Loucy (cell line): ENCODE measurements at regions not wholly inside any gene's neighbourhood (a gene's known extent, or its start where the extent isn't known, plus 50 kb on each side); places are given as distances from the start of the nearest gene placed in this dataset.

ENCODE experiments used
- H2AFZ ChIP-seq: fragments of 200-600 bp; sonication (generic); 2 replicates; pipeline ENCODE4 v1.6.0; 2016; ENCODE audit warnings: antibody characterized with exemption, mild to moderate bottlenecking, low read length, moderate library complexity
- H3F3A ChIP-seq: fragments of 200-600 bp; 2 replicates; pipeline ENCODE4 v1.6.0; 2016; ENCODE audit warnings: antibody characterized with exemption, low read depth, mild to moderate bottlenecking
- H3K27me3 ChIP-seq: fragments of 200-600 bp; sonication (generic); 2 replicates; pipeline ENCODE4 v1.6.1; 2014; ENCODE audit warnings: low read length, mild to moderate bottlenecking; ENCODE audit not compliant: insufficient read depth, poor library complexity, severe bottlenecking
- H3K36me3 ChIP-seq: fragments of 200-600 bp; sonication (generic); 2 replicates; pipeline ENCODE4 v1.6.1; 2016; ENCODE audit warnings: low read length; ENCODE audit not compliant: insufficient read depth
- H3K4me1 ChIP-seq: fragments of 200-600 bp; sonication (generic); 2 replicates; pipeline ENCODE4 v1.5.1; 2014; ENCODE audit warnings: low read length, mild to moderate bottlenecking; ENCODE audit not compliant: insufficient read depth, poor library complexity, severe bottlenecking
- H3K4me2 ChIP-seq: fragments of 200-600 bp; sonication (generic); 2 replicates; pipeline ENCODE4 v1.6.0; 2014; ENCODE audit warnings: antibody characterized with exemption, low read length, low read depth, mild to moderate bottlenecking; ENCODE audit not compliant: poor library complexity, severe bottlenecking
- H3K4me3 ChIP-seq: fragments of 200-600 bp; sonication (generic); 2 replicates; pipeline ENCODE4 v1.5.1; 2014; ENCODE audit warnings: low read length, mild to moderate bottlenecking, mixed read lengths; ENCODE audit not compliant: poor library complexity, severe bottlenecking
- H3K79me2 ChIP-seq: fragments of 200-600 bp; sonication (generic); 2 replicates; pipeline ENCODE4 v1.6.1; 2014; ENCODE audit warnings: low read length; ENCODE audit not compliant: insufficient read depth
- H3K9ac ChIP-seq: fragments of 200-600 bp; sonication (generic); 2 replicates; pipeline ENCODE4 v1.6.0; 2014; ENCODE audit warnings: mild to moderate bottlenecking, low read depth, low read length, moderate library complexity; ENCODE audit not compliant: poor library complexity, severe bottlenecking
- H3K9me2 ChIP-seq: fragments of 200-600 bp; sonication (generic); replicated peaks from 2 replicates; pipeline ENCODE4 v1.6.1; 2016; ENCODE audit warnings: low read depth, low read length, mixed read lengths
- H3K9me3 ChIP-seq: fragments of 200-600 bp; sonication (generic); 2 replicates; pipeline ENCODE4 v1.6.1; 2014; ENCODE audit warnings: mild to moderate bottlenecking, antibody characterized with exemption, low read length, low read depth; ENCODE audit not compliant: insufficient read depth
- H4K20me1 ChIP-seq: fragments of 200-600 bp; sonication (generic); 2 replicates; pipeline ENCODE4 v1.6.0; 2014; ENCODE audit warnings: antibody characterized with exemption, low read length, mild to moderate bottlenecking; ENCODE audit not compliant: insufficient read depth, poor library complexity, severe bottlenecking
- EZH2phosphoT487 ChIP-seq: fragments of 200-600 bp; IDR thresholded peaks from 2 replicates; pipeline ENCODE4 v1.6.1; 2018; ENCODE audit warnings: antibody characterized with exemption, mild to moderate bottlenecking, moderate library complexity, borderline replicate concordance
- TF ChIP-seq, protein P1 (sequence below): fragments of 200-600 bp; sonication (generic); conservative IDR thresholded peaks from 2 replicates; pipeline ENCODE4 v1.5.1; 2014; ENCODE audit warnings: mild to moderate bottlenecking, antibody characterized with exemption, low read length

DNA sequence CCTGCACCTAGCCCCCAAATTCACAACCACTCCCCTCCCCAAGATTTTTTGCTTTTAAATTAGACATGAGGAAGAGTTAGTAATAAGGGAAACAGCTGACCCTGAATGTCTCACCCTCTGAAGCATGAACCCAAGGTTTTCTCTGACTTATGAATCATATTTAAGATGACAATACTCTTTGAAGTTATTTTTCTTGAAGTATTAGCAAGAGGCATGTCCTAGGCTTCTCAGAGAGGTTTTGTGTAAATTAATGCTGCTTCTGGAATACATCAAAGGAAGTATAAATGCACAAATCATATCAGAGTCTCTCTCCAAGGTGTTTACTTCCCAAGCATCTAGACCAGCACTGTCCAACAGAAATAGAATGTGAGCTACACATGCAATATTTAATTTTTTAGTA lies 408.1 kb upstream of the MARCKS start:
- no peak overlapping the region for H3K9ac ChIP-seq
- no peaks in the 10 kb centered on the region for H3K36me3 ChIP-seq
- no peaks in the 10 kb centered on the region for H3K4me1 ChIP-seq
- no peaks in the 10 kb centered on the region for H3F3A ChIP-seq
- no peaks in the 10 kb centered on the region for H3K9me3 ChIP-seq
- TF ChIP-seq EZH2phosphoT487 = no peak
- TF ChIP-seq, protein P1, sequence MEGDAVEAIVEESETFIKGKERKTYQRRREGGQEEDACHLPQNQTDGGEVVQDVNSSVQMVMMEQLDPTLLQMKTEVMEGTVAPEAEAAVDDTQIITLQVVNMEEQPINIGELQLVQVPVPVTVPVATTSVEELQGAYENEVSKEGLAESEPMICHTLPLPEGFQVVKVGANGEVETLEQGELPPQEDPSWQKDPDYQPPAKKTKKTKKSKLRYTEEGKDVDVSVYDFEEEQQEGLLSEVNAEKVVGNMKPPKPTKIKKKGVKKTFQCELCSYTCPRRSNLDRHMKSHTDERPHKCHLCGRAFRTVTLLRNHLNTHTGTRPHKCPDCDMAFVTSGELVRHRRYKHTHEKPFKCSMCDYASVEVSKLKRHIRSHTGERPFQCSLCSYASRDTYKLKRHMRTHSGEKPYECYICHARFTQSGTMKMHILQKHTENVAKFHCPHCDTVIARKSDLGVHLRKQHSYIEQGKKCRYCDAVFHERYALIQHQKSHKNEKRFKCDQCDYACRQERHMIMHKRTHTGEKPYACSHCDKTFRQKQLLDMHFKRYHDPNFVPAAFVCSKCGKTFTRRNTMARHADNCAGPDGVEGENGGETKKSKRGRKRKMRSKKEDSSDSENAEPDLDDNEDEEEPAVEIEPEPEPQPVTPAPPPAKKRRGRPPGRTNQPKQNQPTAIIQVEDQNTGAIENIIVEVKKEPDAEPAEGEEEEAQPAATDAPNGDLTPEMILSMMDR = no peak
- H3K4me3 ChIP-seq = no peak overlapping the region
- H3K9me2 ChIP-seq = no peaks in the 10 kb centered on the region
- no peaks in the 10 kb centered on the region for H4K20me1 ChIP-seq
- no peak overlapping the region for H2AFZ ChIP-seq
- H3K79me2 ChIP-seq = no peaks in the 10 kb centered on the region
- H3K4me2 ChIP-seq = no peak overlapping the region
- no peaks in the 10 kb centered on the region for H3K27me3 ChIP-seq

DNA sequence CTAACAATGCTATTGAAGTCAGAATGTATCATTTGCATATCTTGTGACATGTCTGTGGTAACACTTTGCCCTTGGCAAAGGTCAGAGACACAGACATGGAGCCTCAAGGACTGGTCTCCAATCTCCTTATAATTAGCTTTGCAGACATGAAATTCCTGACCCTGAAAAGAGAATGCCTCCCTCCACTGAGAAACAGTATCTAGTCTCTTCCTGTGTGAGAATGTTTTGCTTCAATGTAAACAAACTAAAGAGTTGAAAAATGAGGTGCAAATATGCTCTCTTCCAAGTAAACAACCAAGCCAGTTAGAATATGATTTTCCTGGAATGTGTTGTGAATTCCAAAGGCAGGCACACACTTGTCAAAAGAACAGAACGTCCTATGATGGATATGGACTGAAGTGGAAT lies 407.1 kb upstream of the MARCKS start:
- Histone ChIP-seq H3K4me1 (no peaks in the 10 kb centered on the region), H3K9ac (no peak overlapping the region), H3K4me2 (no peak overlapping the region), H3K4me3 (no peak overlapping the region), H4K20me1 (no peaks in the 10 kb centered on the region), H3K9me3 (no peaks in the 10 kb centered on the region), H3K79me2 (no peaks in the 10 kb centered on the region), H3K27me3 (no peaks in the 10 kb centered on the region), H2AFZ (no peak overlapping the region), H3K36me3 (no peaks in the 10 kb centered on the region), H3K9me2 (no peaks in the 10 kb centered on the region), H3F3A (no peaks in the 10 kb centered on the region)
- no peak for TF ChIP-seq EZH2phosphoT487
- TF ChIP-seq, protein P1 = no peak

DNA sequence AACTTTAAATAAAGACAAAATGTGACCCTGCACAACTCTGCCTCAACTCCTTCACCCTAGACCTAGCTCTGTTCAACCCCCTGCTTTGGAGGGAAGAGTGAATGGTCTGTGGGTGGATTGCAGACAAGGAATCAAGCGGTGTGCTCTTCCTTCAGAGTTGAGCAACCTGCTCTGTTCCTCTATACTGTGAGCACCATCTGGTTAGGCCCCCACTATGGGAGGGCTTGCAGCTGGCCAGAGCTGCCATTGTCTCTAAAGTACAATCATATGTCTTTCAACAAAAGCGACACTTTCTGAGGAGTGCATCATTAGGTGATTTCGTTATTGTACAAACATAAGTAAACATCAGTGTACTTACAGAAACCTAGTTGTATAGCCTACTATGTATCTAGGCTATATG lies 406.1 kb upstream of the MARCKS start:
- TF ChIP-seq EZH2phosphoT487 = no peak
- TF ChIP-seq, protein P1 = no peak
- Histone ChIP-seq H3K27me3 (no peaks in the 10 kb centered on the region), H3K9me2 (no peaks in the 10 kb centered on the region), H4K20me1 (no peaks in the 10 kb centered on the region), H3K4me1 (no peaks in the 10 kb centered on the region), H3K9me3 (no peaks in the 10 kb centered on the region), H3K9ac (no peak overlapping the region), H3K36me3 (no peaks in the 10 kb centered on the region), H2AFZ (no peak overlapping the region), H3K79me2 (no peaks in the 10 kb centered on the region), H3F3A (no peaks in the 10 kb centered on the region), H3K4me2 (no peak overlapping the region), H3K4me3 (no peak overlapping the region)
